OCI-LY7 (cell line): ENCODE measurements at regions not wholly inside any gene's neighbourhood (a gene's known extent, or its start where the extent isn't known, plus 50 kb on each side); places are given as distances from the start of the nearest gene placed in this dataset.

ENCODE experiments used
- BruUV-seq: library from RNA; stranded (reverse); fragments of 400-500 nt; replicated peaks from 2 replicates; lab custom pipeline; 2021; lab: Mats Ljungman, UMichigan
- CTCF ChIA-PET: fragments of 300-600 bp; sonication (Branson Sonifier 250); formaldehyde crosslinking; loops from one replicate; lab custom pipeline; 2022; ENCODE audit warnings: antibody characterized with exemption; ENCODE audit not compliant: unreplicated experiment; lab: Charles Lee
- POLR2A ChIA-PET: fragments of 300-600 bp; sonication (Branson Sonifier 250); formaldehyde crosslinking; loops from one replicate; lab custom pipeline; 2022; ENCODE audit warnings: antibody characterized with exemption; lab: Charles Lee
- DNase-seq: peaks from one replicate; pipeline ENCODE4 v3.0.0-alpha.2; 2015; ENCODE audit warnings: low spot score
- H2AFZ ChIP-seq: fragments of 200-600 bp; sonication (generic), shearing (Covaris generic); 2 replicates; pipeline ENCODE4 v1.6.1; 2014; ENCODE audit warnings: mild to moderate bottlenecking, antibody characterized with exemption, low read length, moderate library complexity
- H3K27ac ChIP-seq: fragments of 200-600 bp; sonication (generic); 2 replicates; pipeline ENCODE4 v1.5.1; 2014; ENCODE audit warnings: mixed run types, low read depth, mild to moderate bottlenecking, moderate library complexity, low read length, inconsistent platforms; ENCODE audit not compliant: poor library complexity, severe bottlenecking
- H3K36me3 ChIP-seq: fragments of 200-600 bp; sonication (generic); 2 replicates; pipeline ENCODE4 v1.6.1; 2014; ENCODE audit warnings: mild to moderate bottlenecking, antibody characterized with exemption, low read length, moderate library complexity, mixed read lengths; ENCODE audit not compliant: insufficient read depth
- H3K4me1 ChIP-seq: fragments of 200-600 bp; sonication (generic); 2 replicates; pipeline ENCODE4 v1.5.1; 2014; ENCODE audit warnings: mild to moderate bottlenecking, low read length; ENCODE audit not compliant: insufficient read depth, poor library complexity, severe bottlenecking
- H3K4me2 ChIP-seq: fragments of 200-600 bp; sonication (generic); 2 replicates; pipeline ENCODE4 v1.6.1; 2014; ENCODE audit warnings: mild to moderate bottlenecking, low read length
- H3K4me3 ChIP-seq: fragments of 200-600 bp; sonication (generic); 2 replicates; pipeline ENCODE4 v1.5.1; 2014; ENCODE audit warnings: mild to moderate bottlenecking, low read depth, low read length; ENCODE audit not compliant: poor library complexity, severe bottlenecking
- H3K79me2 ChIP-seq: fragments of 200-600 bp; sonication (generic); 2 replicates; pipeline ENCODE4 v1.6.1; 2016; ENCODE audit warnings: low read depth, mild to moderate bottlenecking, low read length, moderate library complexity, mixed read lengths; ENCODE audit not compliant: insufficient read depth
- H3K9me2 ChIP-seq: fragments of 200-600 bp; sonication (generic); 2 replicates; pipeline ENCODE4 v1.6.1; 2016; ENCODE audit warnings: mild to moderate bottlenecking, low read length, mixed read lengths; ENCODE audit not compliant: insufficient read depth
- H3K9me3 ChIP-seq: fragments of 200-600 bp; sonication (generic); 2 replicates; pipeline ENCODE4 v1.6.1; 2014; ENCODE audit warnings: mild to moderate bottlenecking, mixed run types, low read length, mixed read lengths
- H4K20me1 ChIP-seq: fragments of 200-600 bp; sonication (generic); 2 replicates; pipeline ENCODE4 v1.6.1; 2014; ENCODE audit warnings: mild to moderate bottlenecking, antibody characterized with exemption, low read length, moderate library complexity, mixed read lengths; ENCODE audit not compliant: insufficient read depth
- CTCF ChIP-seq: fragments of 200-600 bp; sonication (generic); conservative IDR thresholded peaks from 2 replicates; pipeline ENCODE4 v1.5.1; 2014; ENCODE audit warnings: mild to moderate bottlenecking, antibody characterized with exemption, low read length, moderate library complexity, mixed read lengths
- EZH2phosphoT487 ChIP-seq: fragments of 200-600 bp; sonication (generic); IDR thresholded peaks from 2 replicates; pipeline ENCODE4 v1.6.1; 2018; ENCODE audit warnings: low read depth, borderline replicate concordance, mild to moderate bottlenecking, mixed run types, antibody characterized with exemption, low read length, moderate library complexity, mixed read lengths
- intact Hi-C: fragments of 100-400 bp; cut with micrococcal nuclease; formaldehyde crosslinking; loops from one replicate; pipeline ENCODE4 v1.10.0; 2022; ENCODE audit not compliant: unreplicated experiment

GRCh38 chr14:87306409-87307168 is 686.4 kb downstream of the GALC start:
- no peak overlapping the region for H3K4me3 ChIP-seq
- intact Hi-C loops = no loop called here
- H3K27ac ChIP-seq = no peak overlapping the region
- H3K9me2 ChIP-seq = no peaks in the 10 kb centered on the region
- no peaks in the 10 kb centered on the region for H3K79me2 ChIP-seq
- ChIA-PET POLR2A (no interaction called here), CTCF (no interaction called here)
- no peak overlapping the region for H3K4me2 ChIP-seq
- H4K20me1 ChIP-seq = no peaks in the 10 kb centered on the region
- peak overlapping the region; percentile 6; the same call in 1 of the 2 replicates for H2AFZ ChIP-seq
- no peaks in the 10 kb centered on the region; the same call in 1 of the 2 replicates for H3K9me3 ChIP-seq
- no peaks in the 10 kb centered on the region for H3K4me1 ChIP-seq
- no peak for DNase-seq
- no peak for TF ChIP-seq CTCF
- no peak for TF ChIP-seq EZH2phosphoT487
- no TSS peak for BruUV-seq
- H3K36me3 ChIP-seq = no peaks in the 10 kb centered on the region

GRCh38 chr14:87305345-87305744 is 687.6 kb downstream of the GALC start:
- ChIA-PET CTCF (no interaction called here), POLR2A (interaction anchor here (0.6 kb wide), 1 partner anchor 370 kb away, joined by 3 read pairs; no protein-coding TSS in a partner anchor)
- Histone ChIP-seq H3K36me3 (no peaks in the 10 kb centered on the region), H3K9me2 (no peaks in the 10 kb centered on the region), H3K4me3 (no peak overlapping the region), H3K4me1 (no peaks in the 10 kb centered on the region), H3K79me2 (no peaks in the 10 kb centered on the region), H3K9me3 (0 out of 2 replicates have a peak, but pooled peaks cover 5% of the 10 kb centered on the region), H3K27ac (no peak overlapping the region), H2AFZ (peak overlapping the region; percentile 48; the same call in 1 of the 2 replicates), H3K4me2 (no peak overlapping the region), H4K20me1 (no peaks in the 10 kb centered on the region)
- intact Hi-C loops = no loop called here
- no peak for DNase-seq
- TF ChIP-seq CTCF (no peak), EZH2phosphoT487 (no peak)
- no TSS peak for BruUV-seq

- no peak overlapping the region for H3K4me2 ChIP-seq
- no peaks in the 10 kb centered on the region for H3K79me2 ChIP-seq
- H3K9me3 ChIP-seq = 0 out of 2 replicates have a peak, but pooled peaks cover 5% of the 10 kb centered on the region
- intact Hi-C loops = no loop called here
- ChIA-PET POLR2A (interaction anchor here (0.7 to 1.6 kb wide), 3 partner anchors 25 to 201 kb away, joined by 3 read pairs; no protein-coding TSS in a partner anchor), CTCF (no interaction called here)
- BruUV-seq = no TSS peak
- no peaks in the 10 kb centered on the region for H3K36me3 ChIP-seq
- TF ChIP-seq CTCF (no peak), EZH2phosphoT487 (no peak)
- no peak for DNase-seq
- H4K20me1 ChIP-seq = no peaks in the 10 kb centered on the region
- H3K4me3 ChIP-seq = no peak overlapping the region
- no peak overlapping the region for H3K27ac ChIP-seq
- H3K9me2 ChIP-seq = no peaks in the 10 kb centered on the region
- H2AFZ ChIP-seq = no peak overlapping the region
- no peaks in the 10 kb centered on the region for H3K4me1 ChIP-seq
Measured at GRCh38 chr14:87304404-87304803, 688.6 kb downstream of the GALC start.
